Astrocyte of the spinal cord (primary cell): ENCODE measurements at regions not wholly inside any gene's neighbourhood (a gene's known extent, or its start where the extent isn't known, plus 50 kb on each side); places are given as distances from the start of the nearest gene placed in this dataset.
A peak's percentile ranks its signal among the peaks of the same experiment; 100 is the strongest.

Experiments
- DNase-seq: peaks from one replicate; pipeline ENCODE4 v3.0.0; 2011; ENCODE audit warnings: low read depth, low spot score
- H3K4me3 ChIP-seq: 2 replicates; pipeline ENCODE4 v1.5.1; 2011; ENCODE audit warnings: low read depth, mild to moderate bottlenecking, low read length, moderate library complexity
- in situ Hi-C: cut with HindIII; loops from 2 replicates; pipeline ENCODE4 v1.10.0; 2017; ENCODE audit warnings: low sequenced_read_pairs
- TF ChIP-seq, protein P1 (sequence below): IDR thresholded peaks from 2 replicates; pipeline ENCODE4 v1.5.1; 2012; ENCODE audit warnings: low read depth, mild to moderate bottlenecking, low read length, inconsistent platforms

DNA sequence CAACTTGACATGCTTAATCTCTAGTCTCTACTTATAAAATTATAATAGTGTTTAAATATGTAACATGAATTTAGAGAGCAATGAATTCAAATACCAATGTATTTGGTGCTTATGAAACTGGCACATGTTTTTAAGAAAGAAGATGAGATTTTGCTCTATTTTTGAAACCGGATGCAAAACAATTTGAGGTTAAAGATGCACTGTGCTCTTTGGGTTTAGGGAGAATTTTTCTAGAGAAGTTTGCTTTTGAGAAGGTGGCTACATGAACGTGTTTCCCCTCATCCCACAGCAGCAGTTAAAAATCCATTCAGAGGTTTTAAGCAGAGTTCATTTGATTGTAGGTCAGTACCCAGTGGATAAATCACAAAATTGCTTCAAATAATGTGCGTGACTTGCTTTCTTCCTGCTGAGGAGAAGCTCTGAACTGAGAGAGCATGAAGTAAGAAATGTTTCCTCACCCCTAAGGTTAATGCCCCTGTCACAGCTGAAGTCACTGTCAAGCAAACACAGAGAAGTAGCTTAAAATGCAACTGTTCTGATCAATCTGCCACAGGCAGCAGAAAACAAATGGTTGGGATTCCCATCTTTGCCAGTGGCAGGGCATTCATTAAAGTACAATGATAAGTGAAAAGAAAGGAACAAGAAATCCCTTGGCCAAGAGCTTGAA lies 241.9 kb upstream of the SYT1 start:
- no peak for DNase-seq
- in situ Hi-C loops: no loop called here
- TF ChIP-seq, protein P1, sequence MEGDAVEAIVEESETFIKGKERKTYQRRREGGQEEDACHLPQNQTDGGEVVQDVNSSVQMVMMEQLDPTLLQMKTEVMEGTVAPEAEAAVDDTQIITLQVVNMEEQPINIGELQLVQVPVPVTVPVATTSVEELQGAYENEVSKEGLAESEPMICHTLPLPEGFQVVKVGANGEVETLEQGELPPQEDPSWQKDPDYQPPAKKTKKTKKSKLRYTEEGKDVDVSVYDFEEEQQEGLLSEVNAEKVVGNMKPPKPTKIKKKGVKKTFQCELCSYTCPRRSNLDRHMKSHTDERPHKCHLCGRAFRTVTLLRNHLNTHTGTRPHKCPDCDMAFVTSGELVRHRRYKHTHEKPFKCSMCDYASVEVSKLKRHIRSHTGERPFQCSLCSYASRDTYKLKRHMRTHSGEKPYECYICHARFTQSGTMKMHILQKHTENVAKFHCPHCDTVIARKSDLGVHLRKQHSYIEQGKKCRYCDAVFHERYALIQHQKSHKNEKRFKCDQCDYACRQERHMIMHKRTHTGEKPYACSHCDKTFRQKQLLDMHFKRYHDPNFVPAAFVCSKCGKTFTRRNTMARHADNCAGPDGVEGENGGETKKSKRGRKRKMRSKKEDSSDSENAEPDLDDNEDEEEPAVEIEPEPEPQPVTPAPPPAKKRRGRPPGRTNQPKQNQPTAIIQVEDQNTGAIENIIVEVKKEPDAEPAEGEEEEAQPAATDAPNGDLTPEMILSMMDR: no peak
- no peak overlapping the region for H3K4me3 ChIP-seq

DNA sequence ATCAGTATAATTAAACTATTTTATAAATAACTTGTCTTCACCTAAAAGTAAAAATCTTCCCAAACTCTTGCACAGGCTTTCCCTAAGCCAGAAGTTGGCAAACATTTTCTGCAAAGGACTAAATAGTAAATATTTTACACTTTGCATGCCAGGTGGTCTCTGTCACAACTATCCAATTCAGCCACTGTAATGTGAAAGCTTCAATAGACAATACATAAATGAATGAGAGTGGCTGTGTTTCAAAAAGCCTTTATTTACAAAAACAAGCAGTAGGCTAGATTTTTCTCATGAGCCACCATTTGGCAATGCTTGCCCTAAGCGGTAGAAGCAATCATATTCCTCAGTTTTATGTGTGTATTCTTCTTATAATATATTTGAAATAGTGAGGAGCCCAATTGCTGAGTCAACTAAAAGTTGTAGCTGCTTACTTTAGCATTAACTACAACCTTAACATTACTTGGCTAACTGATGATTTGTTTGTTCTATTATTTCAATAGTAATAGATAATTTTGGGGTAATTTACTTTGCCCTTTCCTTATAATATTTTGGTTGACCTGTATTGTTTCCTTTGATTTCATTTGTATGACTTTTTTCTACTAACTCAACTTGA lies 236.0 kb upstream of the SYT1 start:
- no peak for DNase-seq
- in situ Hi-C loops: no loop called here
- H3K4me3 ChIP-seq: no peak overlapping the region
- TF ChIP-seq, protein P1: no peak

DNA sequence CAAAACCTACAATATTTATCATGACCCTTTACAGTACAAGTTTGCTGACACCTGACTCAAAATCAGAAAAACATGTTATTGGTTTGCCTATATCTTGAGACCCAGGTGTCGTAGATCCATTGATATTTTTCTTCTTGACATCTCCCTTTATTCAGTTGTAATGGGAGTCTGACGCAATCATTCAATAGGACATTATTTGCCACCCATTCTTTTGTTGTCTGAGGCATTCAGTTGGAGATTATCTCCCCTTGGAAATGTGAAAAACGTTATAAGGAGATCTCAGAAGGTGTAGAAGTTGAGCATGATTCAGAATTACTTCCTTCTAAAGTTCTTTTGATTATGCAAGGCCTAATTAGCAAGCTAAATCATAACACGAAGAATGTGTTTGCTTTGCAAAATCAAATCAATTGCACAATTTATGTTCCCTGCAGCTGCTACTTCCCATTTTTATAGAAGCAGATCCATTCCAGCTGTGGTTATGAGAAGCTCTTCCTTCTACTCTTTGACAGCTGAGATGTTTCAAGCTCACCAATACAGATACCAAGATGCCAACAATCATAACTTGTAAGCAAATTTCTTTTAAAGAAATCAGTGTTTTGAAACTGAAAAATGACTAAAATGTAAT lies 228.2 kb upstream of the SYT1 start:
- no peak overlapping the region for H3K4me3 ChIP-seq
- in situ Hi-C loops: no loop called here
- DNase-seq: no peak
- TF ChIP-seq, protein P1: no peak

DNA sequence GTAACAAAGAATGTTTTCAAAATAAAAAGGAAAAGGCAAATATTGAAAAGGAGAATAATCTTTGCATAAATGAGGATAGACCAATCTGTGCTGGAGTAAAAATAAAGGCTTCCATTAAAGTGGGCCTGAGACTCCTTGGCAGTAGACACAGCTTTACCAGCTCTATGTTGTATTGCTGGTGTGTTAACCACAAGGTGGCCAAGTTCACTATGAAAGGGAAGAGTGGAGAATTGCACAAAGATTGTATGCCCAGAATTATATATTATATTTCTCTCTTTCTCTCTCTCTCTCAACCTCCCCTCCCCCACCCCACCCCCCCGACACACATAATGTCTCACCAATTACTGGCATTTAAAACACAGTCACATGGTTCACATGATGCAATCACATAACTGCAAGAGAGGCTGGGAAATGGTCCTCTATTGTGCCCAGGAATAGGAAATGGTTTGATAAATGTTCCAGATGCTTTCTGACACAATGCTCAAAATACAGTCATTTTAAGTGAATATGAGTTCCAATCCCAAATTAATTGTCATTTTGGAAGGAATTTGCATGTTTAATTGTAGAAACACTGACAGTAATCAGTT lies 222.6 kb upstream of the SYT1 start:
- TF ChIP-seq, protein P1: peak; percentile 21
- in situ Hi-C loops: no loop called here

DNA sequence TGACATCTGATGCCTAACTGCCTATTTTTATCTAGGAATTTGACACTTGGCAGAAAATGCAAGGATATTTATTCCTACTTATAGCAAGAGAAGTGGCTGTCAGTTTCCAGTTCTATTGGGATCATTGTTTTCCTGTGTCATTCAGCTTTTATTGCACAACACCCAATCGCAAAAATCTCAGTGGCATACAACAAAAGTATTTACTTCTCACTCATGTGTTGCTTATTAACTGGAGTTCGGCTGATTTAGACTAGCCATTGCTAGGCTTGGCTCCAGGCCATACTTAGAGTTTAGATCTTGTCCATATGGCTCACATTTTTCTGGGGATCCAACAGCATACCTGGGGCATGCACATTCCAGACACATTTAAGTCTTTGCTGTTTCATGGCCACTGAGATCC lies 218.6 kb upstream of the SYT1 start:
- H3K4me3 ChIP-seq: no peak overlapping the region
- TF ChIP-seq, protein P1: no peak
- DNase-seq: no peak
- in situ Hi-C loops: no loop called here

More for the DNA sequence above, 222.6 kb upstream of the SYT1 start:
- DNase-seq: no peak
- H3K4me3 ChIP-seq: no peak overlapping the region

DNA sequence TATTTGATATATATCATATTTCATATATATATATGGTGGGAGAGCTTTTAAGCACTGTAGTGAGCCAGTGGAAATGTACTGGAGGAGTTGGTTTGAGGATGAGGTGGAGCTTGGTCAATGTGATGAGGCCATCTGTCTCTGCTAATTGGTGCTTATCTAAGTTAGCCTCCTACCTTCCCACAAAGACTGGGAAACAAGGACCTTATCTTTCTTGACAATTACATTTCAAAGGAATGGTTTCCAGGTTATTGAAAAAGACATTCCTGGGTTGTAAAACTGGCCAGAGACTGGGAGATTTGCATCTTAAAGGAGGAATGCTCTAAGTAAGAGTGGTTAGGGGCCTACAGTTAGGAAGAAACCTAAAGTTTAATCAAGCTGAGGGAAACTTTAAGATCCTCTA lies 212.8 kb upstream of the SYT1 start:
- no peak for DNase-seq
- TF ChIP-seq, protein P1: no peak
- in situ Hi-C loops: no loop called here
- H3K4me3 ChIP-seq: no peak overlapping the region
